Astrocyte (in vitro differentiated cells and primary cell): ENCODE measurements at regions not wholly inside any gene's neighbourhood (a gene's known extent, or its start where the extent isn't known, plus 50 kb on each side); places are given as distances from the start of the nearest gene placed in this dataset.
A peak's percentile ranks its signal among the peaks of the same experiment; 100 is the strongest.

Source experiments
- DNase-seq: peaks from one replicate; pipeline ENCODE4 v3.0.0-alpha.2; 2010; ENCODE audit warnings: low read depth
- FAIRE-seq: peaks from 2 replicates; lab custom pipeline; 2011; peaks lifted over from hg19 to GRCh38; lab: Jason Lieb, UNC
- H2AFZ ChIP-seq: 2 replicates; pipeline ENCODE4 v1.6.0; 2012; ENCODE audit warnings: low read depth, low read length, inconsistent platforms
- H3K27ac ChIP-seq: 2 replicates; pipeline ENCODE4 v1.5.1; 2011; ENCODE audit warnings: low read depth, low read length, inconsistent platforms
- H3K27me3 ChIP-seq: 2 replicates; pipeline ENCODE4 v1.6.0; 2011; ENCODE audit warnings: low read length, inconsistent platforms; ENCODE audit not compliant: insufficient read depth
- H3K36me3 ChIP-seq: 2 replicates; pipeline ENCODE4 v1.5.1; 2011; ENCODE audit warnings: low read length, inconsistent platforms; ENCODE audit not compliant: insufficient read depth
- H3K4me1 ChIP-seq: 2 replicates; pipeline ENCODE4 v1.5.1; 2011; ENCODE audit warnings: low read length, inconsistent platforms; ENCODE audit not compliant: insufficient read depth
- H3K4me2 ChIP-seq: 2 replicates; pipeline ENCODE4 v1.6.0; 2012; ENCODE audit warnings: low read length, inconsistent platforms
- H3K4me3 ChIP-seq: 2 replicates; pipeline ENCODE4 v1.5.1; 2011; ENCODE audit warnings: low read depth, mild to moderate bottlenecking, low read length, inconsistent platforms; ENCODE audit not compliant: insufficient read depth
- H3K79me2 ChIP-seq: 2 replicates; pipeline ENCODE4 v1.6.0; 2012; ENCODE audit warnings: mild to moderate bottlenecking, low read length, inconsistent platforms; ENCODE audit not compliant: insufficient read depth
- H3K9ac ChIP-seq: 2 replicates; pipeline ENCODE4 v1.6.0; 2012; ENCODE audit warnings: mild to moderate bottlenecking, low read length, inconsistent platforms
- H3K9me3 ChIP-seq: 2 replicates; pipeline ENCODE4 v1.5.1; 2012; ENCODE audit warnings: low read depth, mild to moderate bottlenecking, low read length, inconsistent platforms; ENCODE audit not compliant: insufficient read depth
- H4K20me1 ChIP-seq: 2 replicates; pipeline ENCODE4 v1.6.0; 2012; ENCODE audit warnings: low read length, inconsistent platforms; ENCODE audit not compliant: insufficient read depth
- H3K27ac Mint-ChIP-seq: one replicate; pipeline ENCODE4 v1.8.0; 2021; ENCODE audit warnings: mild to moderate bottlenecking, mixed read lengths; ENCODE audit not compliant: unreplicated experiment
- H3K27me3 Mint-ChIP-seq: one replicate; pipeline ENCODE4 v1.8.0; 2021; ENCODE audit warnings: low read depth, mixed read lengths; ENCODE audit not compliant: unreplicated experiment
- H3K36me3 Mint-ChIP-seq: one replicate; pipeline ENCODE4 v1.8.0; 2021; ENCODE audit warnings: low read depth, mixed read lengths; ENCODE audit not compliant: unreplicated experiment
- H3K4me1 Mint-ChIP-seq: one replicate; pipeline ENCODE4 v1.8.0; 2021; ENCODE audit warnings: low read depth, mixed read lengths; ENCODE audit not compliant: unreplicated experiment
- H3K4me3 Mint-ChIP-seq: one replicate; pipeline ENCODE4 v1.8.0; 2021; ENCODE audit warnings: mild to moderate bottlenecking, moderate library complexity, mixed read lengths; ENCODE audit not compliant: unreplicated experiment
- H3K9me3 Mint-ChIP-seq: one replicate; pipeline ENCODE4 v1.8.0; 2021; ENCODE audit warnings: mild to moderate bottlenecking, mixed read lengths; ENCODE audit not compliant: unreplicated experiment
- EZH2 ChIP-seq: IDR thresholded peaks from 2 replicates; pipeline ENCODE4 v1.6.1; 2012; ENCODE audit warnings: mild to moderate bottlenecking, low read length, inconsistent platforms; ENCODE audit not compliant: insufficient read depth
- TF ChIP-seq, protein P1 (sequence below): IDR thresholded peaks from 2 replicates; pipeline ENCODE4 v1.5.1; 2011; ENCODE audit warnings: low read depth, mild to moderate bottlenecking, inconsistent platforms, low read length, moderate library complexity; ENCODE audit not compliant: insufficient read depth

DNA sequence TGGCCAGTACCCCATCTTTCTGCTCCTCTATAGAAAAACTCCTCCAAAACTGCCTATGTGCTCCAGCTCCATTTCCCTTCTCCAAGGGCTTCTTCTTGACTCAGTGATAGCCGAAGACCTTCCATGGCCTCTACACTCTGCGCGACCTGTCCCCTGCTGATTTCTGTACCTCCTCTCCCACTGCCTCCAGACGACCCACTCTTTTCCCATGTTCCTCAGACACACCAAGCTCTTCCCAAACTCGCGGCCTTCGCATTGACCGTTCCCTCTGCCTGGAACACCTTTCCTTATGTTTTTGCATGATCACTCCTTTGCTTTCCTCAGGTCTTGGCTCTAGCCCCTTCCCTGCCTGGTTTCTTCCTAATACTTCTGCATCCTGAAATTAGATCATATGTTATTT is 255.6 kb upstream of the SDK2 start:
- Mint-ChIP-seq H3K27me3 (peaks cover 88% of the 10 kb centered on the region), H3K9me3 (peaks cover 5% of the 10 kb centered on the region), H3K27ac (no peak overlapping the region), H3K4me1 (peaks cover 2% of the 10 kb centered on the region), H3K36me3 (no peaks in the 10 kb centered on the region), H3K4me3 (no peak overlapping the region)
- DNase-seq: no peak
- Histone ChIP-seq H3K79me2 (no peaks in the 10 kb centered on the region), H3K9ac (no peak overlapping the region), H3K27ac (no peak overlapping the region), H3K36me3 (no peaks in the 10 kb centered on the region), H3K4me2 (no peak overlapping the region), H3K27me3 (peaks cover 6% of the 10 kb centered on the region), H3K4me3 (no peak overlapping the region), H3K4me1 (no peaks in the 10 kb centered on the region), H3K9me3 (no peaks in the 10 kb centered on the region), H4K20me1 (no peaks in the 10 kb centered on the region), H2AFZ (no peak overlapping the region)
- no peak for FAIRE-seq
- TF ChIP-seq EZH2: no peak
- TF ChIP-seq, protein P1, sequence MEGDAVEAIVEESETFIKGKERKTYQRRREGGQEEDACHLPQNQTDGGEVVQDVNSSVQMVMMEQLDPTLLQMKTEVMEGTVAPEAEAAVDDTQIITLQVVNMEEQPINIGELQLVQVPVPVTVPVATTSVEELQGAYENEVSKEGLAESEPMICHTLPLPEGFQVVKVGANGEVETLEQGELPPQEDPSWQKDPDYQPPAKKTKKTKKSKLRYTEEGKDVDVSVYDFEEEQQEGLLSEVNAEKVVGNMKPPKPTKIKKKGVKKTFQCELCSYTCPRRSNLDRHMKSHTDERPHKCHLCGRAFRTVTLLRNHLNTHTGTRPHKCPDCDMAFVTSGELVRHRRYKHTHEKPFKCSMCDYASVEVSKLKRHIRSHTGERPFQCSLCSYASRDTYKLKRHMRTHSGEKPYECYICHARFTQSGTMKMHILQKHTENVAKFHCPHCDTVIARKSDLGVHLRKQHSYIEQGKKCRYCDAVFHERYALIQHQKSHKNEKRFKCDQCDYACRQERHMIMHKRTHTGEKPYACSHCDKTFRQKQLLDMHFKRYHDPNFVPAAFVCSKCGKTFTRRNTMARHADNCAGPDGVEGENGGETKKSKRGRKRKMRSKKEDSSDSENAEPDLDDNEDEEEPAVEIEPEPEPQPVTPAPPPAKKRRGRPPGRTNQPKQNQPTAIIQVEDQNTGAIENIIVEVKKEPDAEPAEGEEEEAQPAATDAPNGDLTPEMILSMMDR: no peak

DNA sequence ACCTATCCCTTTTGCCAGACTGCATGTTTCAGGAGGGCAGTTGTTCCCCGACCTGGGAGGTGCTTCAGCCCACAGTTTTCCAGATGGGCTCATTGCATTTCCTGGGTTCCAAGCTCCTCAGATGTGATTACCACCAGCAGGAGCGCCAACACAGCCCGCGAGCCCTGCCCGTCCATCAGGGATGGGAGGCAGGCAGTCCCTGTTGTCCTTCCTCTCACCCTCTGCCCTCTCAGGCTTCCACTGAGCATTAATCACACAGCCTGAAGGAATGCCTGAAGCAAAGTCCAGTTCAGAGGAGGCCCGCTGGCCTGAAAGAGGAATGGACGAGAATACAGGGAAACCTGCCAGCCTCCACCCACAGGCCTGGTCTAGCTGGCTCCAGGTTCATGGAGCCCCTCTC is 256.3 kb upstream of the SDK2 start:
- Mint-ChIP-seq H3K9me3 (peaks cover 3% of the 10 kb centered on the region), H3K27me3 (peaks cover 88% of the 10 kb centered on the region), H3K27ac (no peak overlapping the region), H3K36me3 (no peaks in the 10 kb centered on the region), H3K4me3 (no peak overlapping the region), H3K4me1 (peaks cover 2% of the 10 kb centered on the region)
- no peaks in the 10 kb centered on the region for H3K4me1 ChIP-seq
- no peak for FAIRE-seq
- no peak overlapping the region for H3K4me3 ChIP-seq
- H2AFZ ChIP-seq: no peak overlapping the region
- no peaks in the 10 kb centered on the region for H3K79me2 ChIP-seq
- no peak for DNase-seq
- H3K36me3 ChIP-seq: no peaks in the 10 kb centered on the region
- H3K9ac ChIP-seq: no peak overlapping the region
- no peaks in the 10 kb centered on the region for H4K20me1 ChIP-seq
- peaks cover 6% of the 10 kb centered on the region for H3K27me3 ChIP-seq
- H3K27ac ChIP-seq: no peak overlapping the region
- no peak overlapping the region for H3K4me2 ChIP-seq
- H3K9me3 ChIP-seq: no peaks in the 10 kb centered on the region
- no peak for TF ChIP-seq EZH2
- TF ChIP-seq, protein P1: no peak

DNA sequence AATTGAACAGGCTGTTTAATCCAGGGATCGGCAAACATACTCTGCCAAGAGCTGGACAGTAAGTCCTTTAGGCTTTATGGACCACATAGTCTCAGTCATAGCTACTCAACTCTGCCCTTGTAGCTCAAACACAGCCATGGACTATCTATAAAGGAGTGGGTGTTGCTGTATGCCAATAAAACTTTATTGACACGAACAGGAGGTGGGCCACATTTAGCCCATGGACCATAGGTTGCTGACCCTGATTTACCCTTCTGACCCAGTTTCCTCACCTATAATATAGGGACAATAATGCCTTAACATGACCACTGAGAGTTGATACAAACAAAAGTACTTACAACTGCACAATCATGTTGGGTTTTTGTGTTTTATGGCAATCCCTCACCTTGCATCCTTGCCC is 257.0 kb upstream of the SDK2 start:
- no peak overlapping the region for H3K27ac Mint-ChIP-seq
- no peak overlapping the region for H3K4me3 ChIP-seq
- no peak for DNase-seq
- FAIRE-seq: no peak
- H3K9ac ChIP-seq: no peak overlapping the region
- peak overlapping the region; percentile 80 for H3K4me3 Mint-ChIP-seq
- TF ChIP-seq, protein P1: no peak
- TF ChIP-seq EZH2: no peak
- H3K27me3 ChIP-seq: peaks cover 6% of the 10 kb centered on the region
- H3K4me2 ChIP-seq: no peak overlapping the region
- no peaks in the 10 kb centered on the region for H3K36me3 ChIP-seq
- peaks cover 84% of the 10 kb centered on the region for H3K27me3 Mint-ChIP-seq
- peaks cover 3% of the 10 kb centered on the region for H3K9me3 Mint-ChIP-seq
- no peaks in the 10 kb centered on the region for H3K4me1 ChIP-seq
- no peak overlapping the region for H2AFZ ChIP-seq
- no peak overlapping the region for H3K27ac ChIP-seq
- no peaks in the 10 kb centered on the region for H4K20me1 ChIP-seq
- H3K36me3 Mint-ChIP-seq: no peaks in the 10 kb centered on the region
- H3K9me3 ChIP-seq: no peaks in the 10 kb centered on the region
- no peaks in the 10 kb centered on the region for H3K79me2 ChIP-seq
- peaks cover 2% of the 10 kb centered on the region for H3K4me1 Mint-ChIP-seq
